K562 (cell line): ENCODE measurements at regions not wholly inside any gene's neighbourhood (a gene's known extent, or its start where the extent isn't known, plus 50 kb on each side); places are given as distances from the start of the nearest gene placed in this dataset.

Experiments used
- ATAC-seq: fragments of 200-7000 bp; cut with Tn5 transposase; 3 replicates; pipeline ENCODE4 v1.9.1; 2020; ENCODE audit warnings: moderate library complexity
- BruUV-seq: library from RNA; stranded (reverse); fragments of 400-500 nt; replicated peaks from 2 replicates; lab custom pipeline; 2021; lab: Mats Ljungman, UMichigan
- CTCF ChIA-PET: fragments of 300-600 bp; formaldehyde crosslinking; extraction: SDS; loops from one replicate; lab custom pipeline; 2021; ENCODE audit warnings: low intra/inter-chr PET ratio; lab: Yijun Ruan, JAX
- POLR2A ChIA-PET: fragments of 300-600, 350-650 bp; sonication (Branson Sonifier 250); formaldehyde crosslinking; extraction: SDS; loops from one replicate; lab custom pipeline; 2021; ENCODE audit warnings: antibody characterized with exemption, inconsistent platforms; lab: Yijun Ruan, JAX
- DNase-seq, 4 experiments: peaks; one replicate each; pipeline versions ENCODE4 v3.0.0 to v3.0.0-alpha.2; 2011 to 2018; ENCODE audit warnings: low spot score in 3 of 4, mixed read lengths in 3 of 4; ENCODE audit errors: extremely low read depth in 1 of 4
- FAIRE-seq: peaks from 2 replicates; lab custom pipeline; 2011; peaks lifted over from hg19 to GRCh38; lab: Jason Lieb, UNC
- H2AFZ ChIP-seq: 2 replicates; pipeline ENCODE4 v1.6.0; 2011; ENCODE audit warnings: low read depth, low read length, control low read depth, inconsistent platforms
- H3K27ac ChIP-seq: fragments of 200-600 bp; 3 replicates; pipeline ENCODE4 v1.8.0; 2011; ENCODE audit warnings: low read depth, mild to moderate bottlenecking, control low read depth, inconsistent platforms, low read length, moderate library complexity, mixed read lengths; ENCODE audit errors: extremely low read depth
- H3K27me3 ChIP-seq, 2 experiments: fragments of 300-600 bp in 1 of 2; 2 replicates in 1 of 2; 3 replicates in 1 of 2; pipeline versions ENCODE4 v1.6.0 to v1.8.0; 2011; ENCODE audit warnings: inconsistent platforms in 2 of 2, low read length in 2 of 2, mild to moderate bottlenecking in 1 of 2, mixed read lengths in 1 of 2, moderate library complexity in 1 of 2; ENCODE audit not compliant: control insufficient read depth in 2 of 2, insufficient read depth in 2 of 2
- H3K36me3 ChIP-seq: fragments of 300-600 bp; 3 replicates; pipeline ENCODE4 v1.8.0; 2011; ENCODE audit warnings: mild to moderate bottlenecking, low read length, inconsistent platforms; ENCODE audit not compliant: control insufficient read depth, insufficient read depth
- H3K4me1 ChIP-seq, 2 experiments: fragments of 200-600 bp in 1 of 2; replicated peaks in 1 of 2; 2 replicates in 1 of 2; 3 replicates in 1 of 2; pipeline versions ENCODE4 v1.5.1 to v1.8.0; 2011; ENCODE audit warnings: inconsistent platforms in 2 of 2, low read length in 2 of 2, mild to moderate bottlenecking in 1 of 2, mixed read lengths in 1 of 2, moderate library complexity in 1 of 2; ENCODE audit not compliant: control insufficient read depth in 2 of 2, insufficient read depth in 2 of 2
- H3K4me2 ChIP-seq: 2 replicates; pipeline ENCODE4 v1.6.1; 2011; ENCODE audit warnings: low read length, control low read depth, inconsistent platforms, mixed read lengths; ENCODE audit not compliant: insufficient read depth
- H3K4me3 ChIP-seq: fragments of 200-600 bp; sonication (generic), shearing (Covaris generic); 2 replicates; pipeline ENCODE4 v1.5.1; 2016; ENCODE audit warnings: control low read depth, inconsistent platforms
- H3K79me2 ChIP-seq: fragments of 200-600 bp; 3 replicates; pipeline ENCODE4 v1.8.0; 2011; ENCODE audit warnings: low read length, inconsistent platforms; ENCODE audit not compliant: control insufficient read depth, insufficient read depth
- H3K9ac ChIP-seq, 2 experiments: 2 replicates each; pipeline versions ENCODE4 v1.6.0 to v1.6.1; 2011; ENCODE audit warnings: low read depth in 2 of 2, low read length in 2 of 2, control low read depth in 1 of 2, inconsistent platforms in 1 of 2, mild to moderate bottlenecking in 1 of 2, mixed read lengths in 1 of 2; ENCODE audit not compliant: insufficient read depth in 1 of 2
- H3K9me1 ChIP-seq: one replicate; pipeline ENCODE4 v1.6.0; 2011; ENCODE audit warnings: inconsistent platforms, mild to moderate bottlenecking, low read length, moderate library complexity; ENCODE audit not compliant: control insufficient read depth, insufficient read depth
- H3K9me3 ChIP-seq: replicated peaks from 2 replicates; pipeline ENCODE4 v1.5.1; 2011; ENCODE audit warnings: low read depth, low read length, inconsistent platforms; ENCODE audit not compliant: control insufficient read depth, insufficient read depth
- H4K20me1 ChIP-seq: replicated peaks from 2 replicates; pipeline ENCODE4 v1.6.1; 2011; ENCODE audit warnings: low read length, inconsistent platforms, mixed read lengths; ENCODE audit not compliant: control insufficient read depth, insufficient read depth
- C11orf30 ChIP-seq: fragments of 450-650 bp; IDR thresholded peaks from 2 replicates; pipeline ENCODE4 v1.6.1; 2016; ENCODE audit warnings: low read depth, mild to moderate bottlenecking
- CBX3 ChIP-seq, 2 experiments: IDR thresholded peaks; 1 replicate in 1 of 2; 2 replicates in 1 of 2; pipeline ENCODE4 v1.6.1; 2012; ENCODE audit warnings: inconsistent platforms in 2 of 2, low read length in 2 of 2, borderline replicate concordance in 1 of 2, control low read depth in 1 of 2
- ELF4 ChIP-seq: fragments of 450-650 bp; formaldehyde crosslinking; IDR thresholded peaks from 2 replicates; pipeline ENCODE4 v1.4.0; 2022; ENCODE audit warnings: missing genetic modification characterization
- EP400 ChIP-seq: fragments of 450-650 bp; IDR thresholded peaks from 2 replicates; pipeline ENCODE4 v1.6.1; 2017; ENCODE audit warnings: antibody characterized with exemption, mild to moderate bottlenecking, moderate library complexity
- ESRRB ChIP-seq: fragments of 250-450 bp; sonication (Bioruptor Pico); IDR thresholded peaks from 2 replicates; pipeline ENCODE4 v1.5.0; 2020; ENCODE audit warnings: mild to moderate bottlenecking, moderate library complexity, borderline replicate concordance
- FOXJ2 ChIP-seq: fragments of 200-800 bp; sonication (Bioruptor generic); IDR thresholded peaks from 2 replicates; pipeline ENCODE4 v1.6.1; 2016; ENCODE audit warnings: missing genetic modification characterization, missing compliant biosample characterization
- HMGN3 ChIP-seq: IDR thresholded peaks from 2 replicates; pipeline ENCODE4 v1.6.1; 2011; ENCODE audit warnings: borderline replicate concordance, low read depth, mild to moderate bottlenecking, mixed read lengths, low read length; ENCODE audit not compliant: insufficient read length; ENCODE audit errors: extremely low read depth
- ILF3 ChIP-seq: fragments of 450-650 bp; IDR thresholded peaks from 2 replicates; pipeline ENCODE4 v1.6.1; 2018; ENCODE audit warnings: antibody characterized with exemption, mild to moderate bottlenecking, moderate library complexity, borderline replicate concordance
- KAT8 ChIP-seq: fragments of 450-650 bp; IDR thresholded peaks from 2 replicates; pipeline ENCODE4 v1.6.1; 2016; ENCODE audit warnings: low read depth, mild to moderate bottlenecking
- SLC30A9 ChIP-seq: fragments of 250-450 bp; sonication (Bioruptor Pico); IDR thresholded peaks from 2 replicates; pipeline ENCODE4 v1.8.0; 2022; ENCODE audit warnings: mild to moderate bottlenecking, moderate library complexity
- SMARCA5 ChIP-seq: fragments of 450-650 bp; IDR thresholded peaks from 2 replicates; pipeline ENCODE4 v1.6.1; 2016
- SNRNP70 ChIP-seq: fragments of 200-400 bp; formaldehyde crosslinking; optimal IDR thresholded peaks from 2 replicates; pipeline ENCODE3; 2017; ENCODE audit warnings: low read depth, low read length
- TAF9B ChIP-seq: fragments of 450-650 bp; IDR thresholded peaks from 2 replicates; pipeline ENCODE4 v1.6.1; 2018; ENCODE audit warnings: mild to moderate bottlenecking; ENCODE audit not compliant: partially characterized antibody
- ZFP1 ChIP-seq: fragments of 450-650 bp; formaldehyde crosslinking; IDR thresholded peaks from 2 replicates; pipeline ENCODE4 v1.4.0; 2020; ENCODE audit warnings: mild to moderate bottlenecking, mixed read lengths
- WGBS: fragments of 100-300 bp; shearing (Covaris generic); methylation state at CpG from one replicate; pipeline ENCODE4 v1.1.6; 2016; ENCODE audit warnings: low coverage, mixed read lengths; ENCODE audit not compliant: insufficient coverage; ENCODE audit errors: missing lambda C conversion rate; 5-methylcytosine and 5-hydroxymethylcytosine counted together
- in situ Hi-C: fragments of 300-500 bp; cut with MboI; formaldehyde crosslinking; loops from 4 replicates; pipeline ENCODE4 v1.15.0; 2018; ENCODE audit warnings: inconsistent platforms, mixed read lengths
- intact Hi-C: fragments of 100-400 bp; cut with micrococcal nuclease; formaldehyde crosslinking; loops from 2 replicates; pipeline ENCODE4 v1.14.2; 2022
- TF ChIP-seq, protein P1 (sequence below): IDR thresholded peaks from 3 replicates; pipeline ENCODE4 v1.6.1; 2011; ENCODE audit warnings: borderline replicate concordance, mild to moderate bottlenecking; ENCODE audit not compliant: insufficient read length, insufficient read depth
- TF ChIP-seq, protein P2 (sequence below): fragments of 450-650 bp; formaldehyde crosslinking; IDR thresholded peaks from 2 replicates; pipeline ENCODE4 v1.4.0; 2020; ENCODE audit warnings: mild to moderate bottlenecking, moderate library complexity
- TF ChIP-seq, protein P3 (sequence below): fragments of 250-450 bp; sonication (Bioruptor Pico); IDR thresholded peaks from 2 replicates; pipeline ENCODE4 v1.4.0; 2020; ENCODE audit warnings: borderline replicate concordance

GRCh38 chr5:66242050-66242715 lies 98.1 kb downstream of the SREK1 start:
- Histone ChIP-seq H2AFZ (no peak overlapping the region), H3K27ac (no peak overlapping the region), H3K9ac (no peak overlapping the region), H3K9me1 (no peaks in the 10 kb centered on the region), H3K27me3 (peaks cover 21 to 37% of the 10 kb centered on the region in 2 experiments), H3K79me2 (no peaks in the 10 kb centered on the region), H3K9me3 (no peaks in the 10 kb centered on the region), H4K20me1 (no peaks in the 10 kb centered on the region), H3K4me3 (no peak overlapping the region), H3K4me1 (no peaks in the 10 kb centered on the region), H3K36me3 (no peaks in the 10 kb centered on the region), H3K4me2 (no peak overlapping the region)
- no peak for FAIRE-seq
- CTCF ChIA-PET = no interaction called here
- in situ Hi-C loops = no loop called here
- ATAC-seq = no peak
- TF ChIP-seq ESRRB (CRISPR knock-in tag) (no peak), ILF3 (no peak), CBX3 (IDR thresholded peaks at IDR 0.05; ENCODE audit: borderline replicate concordance in 1 of 2, low read length in 2 of 2) (no peak), TAF9B (no peak), EP400 (no peak), HMGN3 (no peak), SMARCA5 (no peak), KAT8 (no peak), ELF4 (CRISPR knock-in tag) (no peak), SNRNP70 (no peak), ZFP1 (no peak), C11orf30 (no peak), SLC30A9 (CRISPR knock-in tag) (no peak), FOXJ2 (no peak)
- TF ChIP-seq, protein P1, sequence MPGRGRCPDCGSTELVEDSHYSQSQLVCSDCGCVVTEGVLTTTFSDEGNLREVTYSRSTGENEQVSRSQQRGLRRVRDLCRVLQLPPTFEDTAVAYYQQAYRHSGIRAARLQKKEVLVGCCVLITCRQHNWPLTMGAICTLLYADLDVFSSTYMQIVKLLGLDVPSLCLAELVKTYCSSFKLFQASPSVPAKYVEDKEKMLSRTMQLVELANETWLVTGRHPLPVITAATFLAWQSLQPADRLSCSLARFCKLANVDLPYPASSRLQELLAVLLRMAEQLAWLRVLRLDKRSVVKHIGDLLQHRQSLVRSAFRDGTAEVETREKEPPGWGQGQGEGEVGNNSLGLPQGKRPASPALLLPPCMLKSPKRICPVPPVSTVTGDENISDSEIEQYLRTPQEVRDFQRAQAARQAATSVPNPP = no peak
- TF ChIP-seq, protein P2, sequence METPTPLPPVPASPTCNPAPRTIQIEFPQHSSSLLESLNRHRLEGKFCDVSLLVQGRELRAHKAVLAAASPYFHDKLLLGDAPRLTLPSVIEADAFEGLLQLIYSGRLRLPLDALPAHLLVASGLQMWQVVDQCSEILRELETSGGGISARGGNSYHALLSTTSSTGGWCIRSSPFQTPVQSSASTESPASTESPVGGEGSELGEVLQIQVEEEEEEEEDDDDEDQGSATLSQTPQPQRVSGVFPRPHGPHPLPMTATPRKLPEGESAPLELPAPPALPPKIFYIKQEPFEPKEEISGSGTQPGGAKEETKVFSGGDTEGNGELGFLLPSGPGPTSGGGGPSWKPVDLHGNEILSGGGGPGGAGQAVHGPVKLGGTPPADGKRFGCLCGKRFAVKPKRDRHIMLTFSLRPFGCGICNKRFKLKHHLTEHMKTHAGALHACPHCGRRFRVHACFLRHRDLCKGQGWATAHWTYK (CRISPR knock-in tag) = no peak
- TF ChIP-seq, protein P3, sequence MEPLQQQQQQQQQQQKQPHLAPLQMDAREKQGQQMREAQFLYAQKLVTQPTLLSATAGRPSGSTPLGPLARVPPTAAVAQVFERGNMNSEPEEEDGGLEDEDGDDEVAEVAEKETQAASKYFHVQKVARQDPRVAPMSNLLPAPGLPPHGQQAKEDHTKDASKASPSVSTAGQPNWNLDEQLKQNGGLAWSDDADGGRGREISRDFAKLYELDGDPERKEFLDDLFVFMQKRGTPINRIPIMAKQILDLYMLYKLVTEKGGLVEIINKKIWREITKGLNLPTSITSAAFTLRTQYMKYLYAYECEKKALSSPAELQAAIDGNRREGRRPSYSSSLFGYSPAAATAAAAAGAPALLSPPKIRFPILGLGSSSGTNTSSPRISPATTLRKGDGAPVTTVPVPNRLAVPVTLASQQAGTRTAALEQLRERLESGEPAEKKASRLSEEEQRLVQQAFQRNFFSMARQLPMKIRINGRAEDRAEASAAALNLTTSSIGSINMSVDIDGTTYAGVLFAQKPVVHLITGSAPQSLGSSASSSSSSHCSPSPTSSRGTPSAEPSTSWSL = no peak
- BruUV-seq = no TSS peak
- POLR2A ChIA-PET = no interaction called here
- intact Hi-C loops = no loop called here
- no peak for DNase-seq
- WGBS = 5% methylated on average over 5 of the region's 5 CpGs
